AG04449 (cell line): ENCODE measurements at regions not wholly inside any gene's neighbourhood (a gene's known extent, or its start where the extent isn't known, plus 50 kb on each side); places are given as distances from the start of the nearest gene placed in this dataset.

Source experiments
- CTCF ChIA-PET: fragments of 350-600 bp; formaldehyde crosslinking; extraction: SDS; loops from one replicate; lab custom pipeline; 2021; ENCODE audit warnings: antibody characterized with exemption; lab: Yijun Ruan, JAX
- POLR2A ChIA-PET: fragments of 400-600, 350-600 bp; formaldehyde crosslinking; extraction: SDS; loops from one replicate; lab custom pipeline; 2020; ENCODE audit warnings: antibody characterized with exemption, inconsistent platforms; lab: Yijun Ruan, JAX
- DNase-seq: peaks from one replicate; pipeline ENCODE4 v3.0.0-alpha.2; 2010; ENCODE audit warnings: low read depth, low spot score
- H3K4me3 ChIP-seq: 2 replicates; pipeline ENCODE4 v1.5.1; 2011; ENCODE audit warnings: low read depth, mild to moderate bottlenecking, control low read depth, low read length
- CTCF ChIP-seq: IDR thresholded peaks from one replicate; pipeline ENCODE4 v1.5.1; 2011; ENCODE audit warnings: mild to moderate bottlenecking, moderate library complexity, low read length, control low read depth, inconsistent platforms; ENCODE audit not compliant: insufficient read depth; ENCODE audit errors: missing control alignments

GRCh38 chr7:133183969-133184368 lies 68.9 kb upstream of the EXOC4 start:
- TF ChIP-seq CTCF, result no peak
- no peak for DNase-seq
- no peak overlapping the region for H3K4me3 ChIP-seq
- CTCF ChIA-PET, result no interaction called here
- POLR2A ChIA-PET, result no interaction called here

GRCh38 chr7:133185512-133185911 lies 67.4 kb upstream of the EXOC4 start:
- no peak for DNase-seq
- POLR2A ChIA-PET, result no interaction called here
- CTCF ChIA-PET, result no interaction called here
- no peak for TF ChIP-seq CTCF
- H3K4me3 ChIP-seq, result no peak overlapping the region

- no peak for TF ChIP-seq CTCF
- DNase-seq, result no peak
- ChIA-PET POLR2A (no interaction called here), CTCF (no interaction called here)
- H3K4me3 ChIP-seq, result no peak overlapping the region
Observed at GRCh38 chr7:133186060-133186459, 66.8 kb upstream of the EXOC4 start.

GRCh38 chr7:133190172-133190528 lies 62.7 kb upstream of the EXOC4 start:
- no peak overlapping the region for H3K4me3 ChIP-seq
- TF ChIP-seq CTCF, result no peak
- CTCF ChIA-PET, result no interaction called here
- DNase-seq, result no peak
- POLR2A ChIA-PET, result no interaction called here

- ChIA-PET POLR2A (no interaction called here), CTCF (no interaction called here)
- DNase-seq, result no peak
- no peak for TF ChIP-seq CTCF
- no peak overlapping the region for H3K4me3 ChIP-seq
Observed at GRCh38 chr7:133190650-133191049, 62.2 kb upstream of the EXOC4 start.

GRCh38 chr7:133191787-133192186 lies 61.1 kb upstream of the EXOC4 start:
- TF ChIP-seq CTCF, result no peak
- DNase-seq, result no peak
- no peak overlapping the region for H3K4me3 ChIP-seq
- CTCF ChIA-PET, result no interaction called here
- POLR2A ChIA-PET, result no interaction called here
